ENCODE measurements at regions not wholly inside any gene's neighbourhood (a gene's known extent, or its start where the extent isn't known, plus 50 kb on each side); places are given as distances from the start of the nearest gene placed in this dataset.

DNA sequence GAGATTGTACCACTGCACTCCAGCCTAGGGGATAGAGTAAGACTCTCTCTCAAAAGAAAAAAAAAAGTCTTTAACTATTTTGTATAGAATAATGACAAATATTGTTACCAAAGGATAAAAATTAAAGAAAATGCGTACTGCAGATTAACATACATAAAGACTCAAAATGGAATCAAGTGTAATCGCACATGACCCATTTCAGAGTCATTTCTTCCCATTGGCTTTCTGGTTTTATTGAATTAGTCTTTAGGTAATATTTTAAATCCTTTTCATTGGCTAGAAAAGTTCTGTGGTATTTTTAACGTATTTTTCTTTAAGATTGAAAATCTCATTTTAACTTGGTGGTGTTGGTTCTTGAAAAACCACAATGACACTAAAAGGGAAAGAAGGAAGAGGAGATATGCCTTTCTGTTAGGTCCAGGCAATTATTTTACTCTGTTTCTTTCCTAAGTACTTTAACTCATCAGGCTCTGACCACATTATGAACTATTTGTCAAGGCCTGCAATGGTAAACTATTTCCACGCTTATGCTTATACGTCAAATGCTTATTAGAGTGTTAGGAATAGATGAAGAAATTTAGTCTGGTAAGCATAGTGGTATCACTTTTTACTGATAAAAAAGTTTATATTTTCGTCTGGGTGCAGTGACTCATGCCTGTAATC is 52.3 kb downstream of the PLEKHG1 start:
- H3K27me3 ChIP-seq (replicated peaks): no peaks in the 10 kb centered on the region
- TF ChIP-seq CTCF (IDR thresholded peaks at IDR 0.05; ENCODE audit: low read depth, low read length, missing control alignments): no peak
- H3K27ac ChIP-seq: no peak overlapping the region
- no peak for DNase-seq
- no peaks in the 10 kb centered on the region for H3K36me3 ChIP-seq (replicated peaks)
- no peak overlapping the region for H3K4me3 ChIP-seq (ENCODE audit: low read depth, low read length)
- in situ Hi-C loops (cut with HindIII; ENCODE audit: low pct_ligation_motif_present, low sequenced_read_pairs): no loop called here

GRCh38 chr6:150652848-150653613 is 53.3 kb downstream of the PLEKHG1 start:
- no peaks in the 10 kb centered on the region for H3K27me3 ChIP-seq (replicated peaks)
- no peaks in the 10 kb centered on the region for H3K36me3 ChIP-seq (replicated peaks)
- no peak overlapping the region for H3K27ac ChIP-seq
- no peak overlapping the region for H3K4me3 ChIP-seq (ENCODE audit: low read depth, low read length)
- in situ Hi-C loops (cut with HindIII; ENCODE audit: low pct_ligation_motif_present, low sequenced_read_pairs): no loop called here
- DNase-seq: no peak
- TF ChIP-seq CTCF (IDR thresholded peaks at IDR 0.05; ENCODE audit: low read depth, low read length, missing control alignments): no peak

- Histone ChIP-seq H3K36me3 (replicated peaks) (no peaks in the 10 kb centered on the region), H3K4me3 (ENCODE audit: low read depth, low read length) (no peak overlapping the region), H3K27me3 (replicated peaks) (no peaks in the 10 kb centered on the region), H3K27ac (no peak overlapping the region)
- in situ Hi-C loops (cut with HindIII; ENCODE audit: low pct_ligation_motif_present, low sequenced_read_pairs): no loop called here
- no peak for DNase-seq
- no peak for TF ChIP-seq CTCF (IDR thresholded peaks at IDR 0.05; ENCODE audit: low read depth, low read length, missing control alignments)
Measured at GRCh38 chr6:150654608-150655007, 54.9 kb downstream of the PLEKHG1 start.

DNA sequence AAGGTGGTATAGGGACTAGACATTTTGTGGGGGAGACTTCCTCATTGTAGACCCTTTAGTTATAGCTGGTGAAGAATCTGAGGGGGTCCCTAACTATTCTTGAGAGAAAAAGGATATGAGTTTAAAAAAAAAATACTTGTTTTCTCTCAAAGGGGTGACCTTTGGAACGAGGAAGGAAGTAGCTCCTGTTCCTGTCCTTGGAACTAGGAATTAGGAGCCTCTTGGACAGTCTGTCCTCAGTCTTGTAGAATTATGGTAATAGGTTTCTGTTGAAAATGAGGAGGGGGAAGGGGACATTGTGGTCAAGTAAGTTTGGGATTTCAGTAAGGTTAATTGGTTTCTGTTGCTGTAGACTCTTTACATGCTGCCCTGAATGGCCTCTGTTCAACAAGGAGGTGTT is 56.5 kb downstream of the PLEKHG1 start:
- in situ Hi-C loops (cut with HindIII; ENCODE audit: low pct_ligation_motif_present, low sequenced_read_pairs): no loop called here

GRCh38 chr6:150658421-150658820 is 58.7 kb downstream of the PLEKHG1 start:
- H3K27me3 ChIP-seq (replicated peaks): no peaks in the 10 kb centered on the region
- TF ChIP-seq CTCF (IDR thresholded peaks at IDR 0.05; ENCODE audit: low read depth, low read length, missing control alignments): no peak
- in situ Hi-C loops (cut with HindIII; ENCODE audit: low pct_ligation_motif_present, low sequenced_read_pairs): no loop called here
- no peak overlapping the region for H3K4me3 ChIP-seq (ENCODE audit: low read depth, low read length)
- no peak for DNase-seq
- no peak overlapping the region for H3K27ac ChIP-seq
- no peaks in the 10 kb centered on the region for H3K36me3 ChIP-seq (replicated peaks)

More for the DNA sequence above, 56.5 kb downstream of the PLEKHG1 start:
- Histone ChIP-seq H3K27ac (no peak overlapping the region), H3K36me3 (replicated peaks) (no peaks in the 10 kb centered on the region), H3K4me3 (ENCODE audit: low read depth, low read length) (no peak overlapping the region), H3K27me3 (replicated peaks) (no peaks in the 10 kb centered on the region)
- no peak for DNase-seq
- TF ChIP-seq CTCF (IDR thresholded peaks at IDR 0.05; ENCODE audit: low read depth, low read length, missing control alignments): no peak
